Lung (tissue), 11 donors: ENCODE measurements at regions not wholly inside any gene's neighbourhood (a gene's known extent, or its start where the extent isn't known, plus 50 kb on each side); places are given as distances from the start of the nearest gene placed in this dataset.

Experiments
- ATAC-seq: fragments of 200-7000 bp; cut with Tn5 transposase; one replicate; pipeline ENCODE4 v1.9.1; 2020; ENCODE audit warnings: moderate number of reproducible peaks; ENCODE audit not compliant: insufficient read depth, low FRiP score
- DNase-seq, 3 donors: peaks; one replicate each; pipeline ENCODE4 v3.0.0-alpha.2; 2013 to 2017
- H3K27ac ChIP-seq, 2 donors: one replicate each; pipeline ENCODE4 v1.5.1; 2013; ENCODE audit warnings: mild to moderate bottlenecking in 2 of 2, moderate library complexity in 2 of 2, control low read depth in 1 of 2, inconsistent platforms in 1 of 2, low read depth in 1 of 2, low read length in 1 of 2
- H3K27me3 ChIP-seq, 3 donors: one replicate each; pipeline ENCODE4 v1.5.1; 2013; ENCODE audit warnings: low read length in 2 of 3; ENCODE audit not compliant: control insufficient read depth in 3 of 3, insufficient read depth in 3 of 3
- H3K36me3 ChIP-seq, 4 donors: one replicate each; pipeline ENCODE4 v1.5.1; 2013; ENCODE audit warnings: low read length in 4 of 4, mild to moderate bottlenecking in 1 of 4, moderate library complexity in 1 of 4; ENCODE audit not compliant: control insufficient read depth in 4 of 4, insufficient read depth in 4 of 4
- H3K4me1 ChIP-seq, 5 donors: one replicate each; pipeline ENCODE4 v1.5.1; 2013; ENCODE audit warnings: low read length in 5 of 5, mild to moderate bottlenecking in 2 of 5, moderate library complexity in 1 of 5; ENCODE audit not compliant: control insufficient read depth in 5 of 5, insufficient read depth in 5 of 5
- H3K4me3 ChIP-seq: one replicate; pipeline ENCODE4 v1.5.1; 2013; ENCODE audit warnings: mild to moderate bottlenecking, control low read depth, moderate library complexity
- H3K9ac ChIP-seq, 2 donors: one replicate each; pipeline ENCODE4 v1.5.1; 2013; ENCODE audit warnings: low read length in 2 of 2, control low read depth in 1 of 2; ENCODE audit not compliant: insufficient read depth in 1 of 2
- H3K9me3 ChIP-seq, 4 donors: one replicate each; pipeline ENCODE4 v1.5.1; 2013; ENCODE audit warnings: low read length in 3 of 4, mild to moderate bottlenecking in 1 of 4, moderate library complexity in 1 of 4; ENCODE audit not compliant: control insufficient read depth in 4 of 4, insufficient read depth in 3 of 4
- CTCF ChIP-seq: IDR thresholded peaks from 2 replicates; pipeline ENCODE4 v1.5.1; 2012; ENCODE audit warnings: mild to moderate bottlenecking; ENCODE audit errors: control extremely low read depth, extremely low read depth
- WGBS, 2 donors: extraction: QIAGEN DNeasy Blood & Tissue Kit; methylation state at CpG; one replicate each; pipeline ENCODE4 v1.1.7; 2013; 5-methylcytosine and 5-hydroxymethylcytosine counted together
- donor health status: control.
- donor health status: control.
- donor health status: Bipolar disorder and iron deficiency.
- donor health status: healthy.
- donor health status: DM: yes; HTN: yes; CAD: no.

GRCh38 chr10:65320236-65321026 lies 1605.4 kb upstream of the LRRTM3 start:
- 72 to 81% methylated on average over 3 of the region's 3 CpGs for WGBS, 2 donors
- no peak for TF ChIP-seq CTCF
- no peaks in the 10 kb centered on the region for H3K27me3 ChIP-seq

GRCh38 chr10:65323802-65324201 lies 1602.0 kb upstream of the LRRTM3 start:
- H3K27me3 ChIP-seq = no peaks in the 10 kb centered on the region
- no peaks in the 10 kb centered on the region for H3K36me3 ChIP-seq
- no peak overlapping the region for H3K4me3 ChIP-seq
- no peak overlapping the region for H3K9ac ChIP-seq
- DNase-seq (no peak), ATAC-seq (no peak)
- no peak for TF ChIP-seq CTCF
- H3K4me1 ChIP-seq = peaks cover 0 to 5% (median 0%) of the 10 kb centered on the region in 5 donors
- WGBS, 2 donors = 90 to 91% methylated on average over 6 of the region's 6 CpGs
- no peak overlapping the region for H3K27ac ChIP-seq
- peaks cover 0 to 3% (median 0%) of the 10 kb centered on the region in 4 donors for H3K9me3 ChIP-seq

More at GRCh38 chr10:65320236-65321026, 1605.4 kb upstream of the LRRTM3 start:
- Histone ChIP-seq H3K4me1 (peaks cover 0 to 5% (median 0%) of the 10 kb centered on the region in 5 donors), H3K9ac (no peak overlapping the region), H3K27ac (no peak overlapping the region), H3K36me3 (no peaks in the 10 kb centered on the region), H3K4me3 (no peak overlapping the region), H3K9me3 (peaks cover 0 to 3% (median 0%) of the 10 kb centered on the region in 4 donors)
- ATAC-seq (no peak), DNase-seq (no peak)

- Histone ChIP-seq H3K27ac (no peak overlapping the region), H3K9me3 (peaks cover 0 to 3% (median 0%) of the 10 kb centered on the region in 4 donors), H3K36me3 (no peaks in the 10 kb centered on the region), H3K9ac (no peak overlapping the region), H3K4me1 (no peaks in the 10 kb centered on the region), H3K27me3 (no peaks in the 10 kb centered on the region), H3K4me3 (no peak overlapping the region)
- 66 to 68% methylated on average over 2 of the region's 2 CpGs for WGBS, 2 donors
- ATAC-seq (no peak), DNase-seq (no peak)
- TF ChIP-seq CTCF = no peak
Observed at GRCh38 chr10:65325913-65326312, 1599.9 kb upstream of the LRRTM3 start.

GRCh38 chr10:65328486-65328885 lies 1597.3 kb upstream of the LRRTM3 start:
- peaks cover 0 to 3% (median 0%) of the 10 kb centered on the region in 4 donors for H3K9me3 ChIP-seq
- H3K9ac ChIP-seq = no peak overlapping the region
- no peaks in the 10 kb centered on the region for H3K27me3 ChIP-seq
- no peaks in the 10 kb centered on the region for H3K36me3 ChIP-seq
- H3K4me1 ChIP-seq = no peaks in the 10 kb centered on the region
- TF ChIP-seq CTCF = no peak
- no peak overlapping the region for H3K27ac ChIP-seq
- H3K4me3 ChIP-seq = no peak overlapping the region
- DNase-seq = no peak
- ATAC-seq = no peak
